HL-60 (cell line): ENCODE measurements at regions not wholly inside any gene's neighbourhood (a gene's known extent, or its start where the extent isn't known, plus 50 kb on each side); places are given as distances from the start of the nearest gene placed in this dataset.

ENCODE experiments used
- DNase-seq, 2 experiments: peaks; one replicate each; pipeline ENCODE4 v3.0.0-alpha.2; 2010 to 2020; ENCODE audit warnings: low read depth in 1 of 2, low spot score in 1 of 2
- H3K27ac ChIP-seq: fragments of 250-450 bp; sonication (Bioruptor Pico); replicated peaks from 2 replicates; pipeline ENCODE4 v1.5.1; 2020; ENCODE audit warnings: mild to moderate bottlenecking, moderate library complexity
- H3K27me3 ChIP-seq: fragments of 250-450 bp; sonication (Bioruptor Pico); 2 replicates; pipeline ENCODE4 v1.5.1; 2021; ENCODE audit warnings: mild to moderate bottlenecking, moderate library complexity; ENCODE audit not compliant: insufficient read depth, poor library complexity, severe bottlenecking
- H3K4me3 ChIP-seq: replicated peaks from 2 replicates; pipeline ENCODE4 v1.5.1; 2011; ENCODE audit warnings: mild to moderate bottlenecking, control low read depth, low read length; ENCODE audit not compliant: insufficient read depth
- GABPA ChIP-seq: IDR thresholded peaks from 2 replicates; pipeline ENCODE4 v1.6.1; 2012; ENCODE audit warnings: low read depth
- POLR2AphosphoS5 ChIP-seq: IDR thresholded peaks from 2 replicates; pipeline ENCODE4 v1.6.1; 2012; ENCODE audit warnings: low read depth
- SPI1 ChIP-seq: IDR thresholded peaks from 2 replicates; pipeline ENCODE4 v1.6.1; 2012; ENCODE audit warnings: low read depth, mild to moderate bottlenecking, borderline replicate concordance
- TF ChIP-seq, protein P1 (sequence below): IDR thresholded peaks from one replicate; pipeline ENCODE4 v1.5.1; 2011; ENCODE audit warnings: low read length, control low read depth, inconsistent platforms; ENCODE audit not compliant: insufficient read depth
- TF ChIP-seq, protein P2 (sequence below): IDR thresholded peaks from 2 replicates; pipeline ENCODE4 v1.6.1; 2012; ENCODE audit warnings: low read depth; ENCODE audit not compliant: insufficient replicate concordance

DNA sequence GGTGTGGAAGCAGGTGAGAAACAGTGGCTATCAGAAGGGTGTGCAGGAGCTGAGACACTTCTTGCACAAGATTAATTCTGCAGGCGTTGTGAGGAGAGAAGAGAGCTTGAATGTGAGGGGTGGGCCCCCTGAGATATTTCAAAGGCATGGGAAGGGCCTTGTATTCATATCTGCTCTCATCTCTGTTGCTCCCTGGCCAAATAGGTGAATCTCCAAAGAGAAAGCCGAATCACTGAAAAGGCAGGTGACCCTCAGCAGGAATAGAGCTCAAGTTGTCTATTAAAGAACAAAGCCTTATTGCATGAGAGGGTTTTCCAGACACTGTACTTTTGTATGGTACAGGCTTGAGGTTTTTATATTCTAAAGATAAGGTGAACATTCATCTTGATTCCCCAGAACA is 373.1 kb downstream of the TMEM114 start:
- Histone ChIP-seq H3K27ac (no peak overlapping the region), H3K27me3 (no peaks in the 10 kb centered on the region), H3K4me3 (no peak overlapping the region)
- TF ChIP-seq GABPA (no peak), POLR2AphosphoS5 (no peak), SPI1 (no peak)
- TF ChIP-seq, protein P1, sequence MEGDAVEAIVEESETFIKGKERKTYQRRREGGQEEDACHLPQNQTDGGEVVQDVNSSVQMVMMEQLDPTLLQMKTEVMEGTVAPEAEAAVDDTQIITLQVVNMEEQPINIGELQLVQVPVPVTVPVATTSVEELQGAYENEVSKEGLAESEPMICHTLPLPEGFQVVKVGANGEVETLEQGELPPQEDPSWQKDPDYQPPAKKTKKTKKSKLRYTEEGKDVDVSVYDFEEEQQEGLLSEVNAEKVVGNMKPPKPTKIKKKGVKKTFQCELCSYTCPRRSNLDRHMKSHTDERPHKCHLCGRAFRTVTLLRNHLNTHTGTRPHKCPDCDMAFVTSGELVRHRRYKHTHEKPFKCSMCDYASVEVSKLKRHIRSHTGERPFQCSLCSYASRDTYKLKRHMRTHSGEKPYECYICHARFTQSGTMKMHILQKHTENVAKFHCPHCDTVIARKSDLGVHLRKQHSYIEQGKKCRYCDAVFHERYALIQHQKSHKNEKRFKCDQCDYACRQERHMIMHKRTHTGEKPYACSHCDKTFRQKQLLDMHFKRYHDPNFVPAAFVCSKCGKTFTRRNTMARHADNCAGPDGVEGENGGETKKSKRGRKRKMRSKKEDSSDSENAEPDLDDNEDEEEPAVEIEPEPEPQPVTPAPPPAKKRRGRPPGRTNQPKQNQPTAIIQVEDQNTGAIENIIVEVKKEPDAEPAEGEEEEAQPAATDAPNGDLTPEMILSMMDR: no peak
- TF ChIP-seq, protein P2, sequence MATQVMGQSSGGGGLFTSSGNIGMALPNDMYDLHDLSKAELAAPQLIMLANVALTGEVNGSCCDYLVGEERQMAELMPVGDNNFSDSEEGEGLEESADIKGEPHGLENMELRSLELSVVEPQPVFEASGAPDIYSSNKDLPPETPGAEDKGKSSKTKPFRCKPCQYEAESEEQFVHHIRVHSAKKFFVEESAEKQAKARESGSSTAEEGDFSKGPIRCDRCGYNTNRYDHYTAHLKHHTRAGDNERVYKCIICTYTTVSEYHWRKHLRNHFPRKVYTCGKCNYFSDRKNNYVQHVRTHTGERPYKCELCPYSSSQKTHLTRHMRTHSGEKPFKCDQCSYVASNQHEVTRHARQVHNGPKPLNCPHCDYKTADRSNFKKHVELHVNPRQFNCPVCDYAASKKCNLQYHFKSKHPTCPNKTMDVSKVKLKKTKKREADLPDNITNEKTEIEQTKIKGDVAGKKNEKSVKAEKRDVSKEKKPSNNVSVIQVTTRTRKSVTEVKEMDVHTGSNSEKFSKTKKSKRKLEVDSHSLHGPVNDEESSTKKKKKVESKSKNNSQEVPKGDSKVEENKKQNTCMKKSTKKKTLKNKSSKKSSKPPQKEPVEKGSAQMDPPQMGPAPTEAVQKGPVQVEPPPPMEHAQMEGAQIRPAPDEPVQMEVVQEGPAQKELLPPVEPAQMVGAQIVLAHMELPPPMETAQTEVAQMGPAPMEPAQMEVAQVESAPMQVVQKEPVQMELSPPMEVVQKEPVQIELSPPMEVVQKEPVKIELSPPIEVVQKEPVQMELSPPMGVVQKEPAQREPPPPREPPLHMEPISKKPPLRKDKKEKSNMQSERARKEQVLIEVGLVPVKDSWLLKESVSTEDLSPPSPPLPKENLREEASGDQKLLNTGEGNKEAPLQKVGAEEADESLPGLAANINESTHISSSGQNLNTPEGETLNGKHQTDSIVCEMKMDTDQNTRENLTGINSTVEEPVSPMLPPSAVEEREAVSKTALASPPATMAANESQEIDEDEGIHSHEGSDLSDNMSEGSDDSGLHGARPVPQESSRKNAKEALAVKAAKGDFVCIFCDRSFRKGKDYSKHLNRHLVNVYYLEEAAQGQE: no peak
- no peak for DNase-seq

DNA sequence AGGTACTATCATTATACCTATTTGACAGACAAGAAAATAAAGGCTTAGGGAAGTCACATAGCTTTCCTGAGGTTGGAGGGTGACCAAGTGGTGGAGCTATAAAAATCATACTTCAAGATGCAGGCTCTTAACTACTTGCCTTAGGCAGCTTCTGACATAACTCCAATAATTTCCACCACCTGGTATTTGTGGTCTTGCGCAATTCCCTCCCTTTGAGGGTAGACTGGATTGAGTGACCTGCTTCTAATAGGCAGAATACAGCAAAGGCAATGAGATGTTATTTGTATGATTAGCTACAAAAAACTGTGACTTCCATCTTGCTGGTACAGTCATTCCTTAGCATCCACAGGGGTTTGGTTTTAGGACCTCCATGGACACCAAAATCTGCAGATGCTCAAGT is 385.5 kb downstream of the TMEM114 start:
- TF ChIP-seq, protein P1: no peak
- TF ChIP-seq, protein P2: no peak
- TF ChIP-seq GABPA (no peak), SPI1 (no peak), POLR2AphosphoS5 (no peak)
- H3K27ac ChIP-seq: no peak overlapping the region
- H3K27me3 ChIP-seq: no peaks in the 10 kb centered on the region
- no peak for DNase-seq
- H3K4me3 ChIP-seq: no peak overlapping the region

DNA sequence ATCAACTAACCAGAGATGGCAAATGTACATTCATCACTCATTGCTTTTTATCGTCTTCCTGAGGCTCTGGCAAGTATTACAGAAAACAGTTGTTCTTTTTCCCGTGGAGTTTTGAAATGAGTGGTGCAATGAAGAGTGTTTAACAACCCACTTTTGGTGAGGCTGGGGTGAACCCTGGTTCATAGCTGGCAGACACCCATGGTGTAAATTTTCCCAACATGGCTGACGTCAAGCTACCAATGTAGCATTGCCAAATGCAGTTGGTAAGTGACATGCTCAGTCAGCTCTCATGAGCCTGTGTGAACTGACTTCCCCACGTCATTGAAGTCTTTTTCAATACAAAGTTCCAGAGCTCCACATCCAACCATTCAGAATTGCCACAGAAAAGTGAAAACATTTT is 386.2 kb downstream of the TMEM114 start:
- no peak for DNase-seq
- H3K27me3 ChIP-seq: no peaks in the 10 kb centered on the region
- H3K27ac ChIP-seq: no peak overlapping the region
- TF ChIP-seq SPI1 (no peak), GABPA (no peak), POLR2AphosphoS5 (no peak)
- TF ChIP-seq, protein P2: no peak
- TF ChIP-seq, protein P1: no peak
- H3K4me3 ChIP-seq: no peak overlapping the region
